HG03139 (cell line): ENCODE measurements at regions not wholly inside any gene's neighbourhood (a gene's known extent, or its start where the extent isn't known, plus 50 kb on each side); places are given as distances from the start of the nearest gene placed in this dataset.

Experiments used
- ATAC-seq: cut with Tn5 transposase; IDR thresholded peaks from one replicate; pipeline ENCODE4 v1.9.1; 2021; ENCODE audit not compliant: unreplicated experiment

DNA sequence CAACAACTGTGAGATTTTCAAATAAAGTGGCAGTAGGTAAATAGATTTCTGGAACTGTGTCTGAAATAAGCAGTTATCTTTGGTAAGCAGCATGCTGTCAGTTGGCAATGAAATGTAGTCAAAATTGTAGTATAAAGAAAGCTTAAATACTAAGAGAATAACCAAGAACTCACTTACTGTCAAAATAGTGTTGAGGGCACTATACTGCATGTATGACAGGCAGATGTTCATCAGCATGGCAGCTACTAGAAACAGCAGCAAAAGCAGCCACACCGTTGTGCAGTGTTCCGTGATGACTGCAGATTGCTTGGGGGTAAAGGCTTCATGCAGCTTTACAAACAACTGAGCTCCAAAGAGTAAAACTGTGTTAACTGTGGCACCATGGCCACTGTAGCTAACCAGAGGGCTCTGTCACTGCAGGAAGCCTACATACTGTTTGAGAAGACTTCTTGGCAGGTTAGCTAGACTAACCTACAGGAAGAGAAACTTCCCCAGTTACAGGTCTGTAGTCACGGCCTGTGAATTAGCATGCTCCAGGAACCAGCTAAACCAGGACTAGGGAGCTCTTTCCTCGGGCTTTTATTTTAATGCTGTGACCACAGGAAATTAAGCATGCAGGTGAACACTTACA lies 459.7 kb downstream of the TBL1XR1 start:
- no peak for ATAC-seq

- ATAC-seq = no peak
Observed at GRCh38 chr3:176734146-176734545, 463.1 kb downstream of the TBL1XR1 start.

GRCh38 chr3:176724394-176724759 lies 472.9 kb downstream of the TBL1XR1 start:
- no peak for ATAC-seq

DNA sequence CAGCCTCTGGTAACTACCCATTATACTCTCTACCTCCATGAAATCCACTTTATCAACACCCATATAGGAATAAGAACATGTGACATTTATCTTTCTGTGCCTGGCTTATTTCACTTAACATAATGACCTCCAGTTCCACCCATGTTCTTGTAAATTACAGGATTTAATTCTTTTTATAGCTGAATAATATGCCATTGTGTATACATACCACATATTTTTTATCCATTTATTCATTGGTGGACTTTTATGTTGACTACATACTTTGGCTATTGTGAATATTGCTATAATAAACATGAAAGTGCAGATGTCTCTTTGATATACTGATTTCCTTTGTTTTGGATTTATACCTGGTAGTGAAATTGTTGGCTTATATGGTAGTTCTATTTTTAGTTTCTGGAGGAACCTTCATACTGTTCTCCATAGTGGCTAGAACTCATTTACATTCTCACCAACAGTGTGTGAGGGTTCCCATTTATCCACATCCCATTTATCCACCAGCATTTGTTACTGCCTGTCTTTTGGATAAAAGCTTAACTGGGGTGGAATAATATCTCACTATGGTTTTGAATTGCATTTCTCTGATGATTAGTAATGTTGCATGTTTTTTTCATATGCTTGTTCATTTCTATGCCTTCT lies 473.4 kb downstream of the TBL1XR1 start:
- no peak for ATAC-seq

- ATAC-seq = no peak
Observed at GRCh38 chr3:176714034-176714433, 483.2 kb downstream of the TBL1XR1 start.

DNA sequence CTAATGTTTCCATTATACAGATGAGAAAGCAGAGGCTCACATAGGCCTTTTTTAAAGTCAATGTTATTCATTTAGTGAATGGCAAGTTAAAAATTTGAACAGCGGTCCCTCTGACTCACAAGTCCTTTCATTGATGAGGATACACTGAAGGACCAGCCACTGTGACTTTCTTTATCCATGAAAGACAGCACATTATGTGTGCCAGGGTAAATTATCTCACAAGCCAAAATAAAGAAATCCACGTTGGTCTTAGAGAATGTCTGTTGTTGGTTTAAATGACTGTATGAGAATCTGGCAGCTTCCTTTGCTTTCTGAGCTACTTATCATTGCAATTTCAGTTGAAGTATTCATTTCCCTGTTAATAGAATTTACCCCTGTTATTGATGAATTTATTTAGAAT lies 485.1 kb downstream of the TBL1XR1 start:
- ATAC-seq = no peak

DNA sequence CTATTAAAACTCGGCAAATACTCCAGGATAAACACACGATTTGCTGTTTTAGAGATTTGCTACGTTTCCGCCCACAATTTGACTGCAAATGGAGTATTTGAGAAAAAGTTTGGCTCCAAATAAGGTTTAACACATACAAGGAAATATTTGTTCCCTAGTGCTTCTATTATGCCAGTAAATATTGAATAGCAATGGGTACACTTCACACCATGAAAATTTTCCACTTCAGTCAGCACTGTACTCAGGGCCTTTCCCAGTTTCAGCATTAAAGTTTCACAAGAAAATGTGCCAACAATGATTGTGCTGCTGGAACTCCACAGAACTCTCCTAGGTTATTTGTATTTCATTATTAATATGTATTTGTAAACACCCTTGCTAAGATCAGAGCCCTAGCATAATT lies 498.0 kb downstream of the TBL1XR1 start:
- ATAC-seq = no peak

GRCh38 chr3:176697284-176697889 lies 499.9 kb downstream of the TBL1XR1 start:
- ATAC-seq = no peak

GRCh38 chr3:176696816-176697215 lies 500.5 kb downstream of the TBL1XR1 start:
- ATAC-seq = no peak

DNA sequence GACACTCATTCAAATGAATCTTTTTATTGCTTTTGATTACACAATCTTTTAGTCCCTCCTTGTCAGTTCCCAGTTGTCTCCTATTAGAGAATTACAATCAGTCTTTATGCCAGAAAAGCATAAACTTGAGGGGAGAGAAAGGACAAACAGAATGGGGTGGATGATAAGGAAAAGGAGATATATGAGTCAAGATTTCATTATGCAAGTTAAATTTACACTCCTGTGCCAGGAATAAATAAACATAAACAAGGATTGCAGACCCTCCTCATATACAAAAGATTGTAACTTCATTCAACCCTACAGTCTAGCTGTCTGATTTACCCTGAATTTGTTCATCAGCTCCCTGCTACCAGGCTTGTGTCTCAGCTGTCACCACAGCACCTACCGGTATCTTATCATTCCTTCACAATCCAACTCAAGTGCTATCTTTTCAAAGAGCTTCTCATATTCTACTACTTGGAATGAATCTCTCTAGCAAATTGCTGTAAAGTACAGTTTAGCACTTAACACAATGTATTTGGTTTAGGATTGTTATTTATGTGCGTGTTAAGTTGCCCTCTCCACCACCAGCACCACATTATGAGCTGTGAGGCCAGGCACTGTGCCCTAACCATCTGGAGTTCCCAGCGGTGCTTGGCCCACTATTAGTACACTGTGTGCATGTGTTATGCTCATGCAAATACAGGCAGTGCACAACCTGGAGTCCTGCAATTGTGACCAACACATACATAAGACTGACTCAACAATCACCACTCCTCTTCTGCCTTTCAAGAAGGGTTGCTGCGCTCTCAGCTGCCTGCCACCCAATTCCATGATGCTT lies 504.1 kb downstream of the TBL1XR1 start:
- ATAC-seq = no peak

GRCh38 chr3:176692199-176692965 lies 504.9 kb downstream of the TBL1XR1 start:
- no peak for ATAC-seq

- ATAC-seq = no peak
Observed at GRCh38 chr3:176690083-176690869, 507.0 kb downstream of the TBL1XR1 start.

DNA sequence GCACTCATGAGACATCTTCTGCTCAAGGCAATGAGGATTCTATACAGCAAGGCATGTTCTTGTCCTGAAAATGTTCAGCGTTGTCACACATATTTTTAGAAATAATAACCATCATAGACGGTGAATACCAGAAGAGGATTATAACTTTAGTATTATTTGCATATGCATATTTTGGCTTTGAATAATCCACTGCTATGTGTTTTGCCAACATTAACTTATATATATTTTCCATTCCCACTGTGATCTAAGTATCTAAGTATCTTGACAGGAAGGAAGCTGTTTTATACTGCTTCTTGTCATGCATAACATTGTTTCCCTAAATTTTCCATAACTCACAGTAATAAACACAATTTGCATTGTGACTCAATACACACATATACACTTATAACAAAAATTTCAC lies 509.5 kb downstream of the TBL1XR1 start:
- ATAC-seq = no peak

DNA sequence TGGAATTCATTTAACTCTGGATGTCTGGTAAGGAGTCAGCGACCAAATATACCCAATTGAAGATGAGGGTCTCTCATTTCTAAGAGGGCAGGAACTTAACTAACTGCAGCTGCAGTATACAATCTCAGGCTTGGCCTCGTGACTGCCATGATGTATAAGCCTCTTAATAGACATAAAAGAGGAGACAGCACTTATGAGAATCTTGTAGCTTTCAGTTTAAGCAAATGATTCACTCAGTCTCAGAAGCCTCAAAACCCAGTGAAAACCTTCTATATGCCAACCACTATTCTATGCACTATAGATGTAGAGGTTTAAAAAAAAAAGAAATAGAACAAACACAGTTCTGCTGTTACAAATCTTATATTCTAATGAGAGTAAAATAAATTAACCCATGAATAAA lies 513.9 kb downstream of the TBL1XR1 start:
- no peak for ATAC-seq

- ATAC-seq = no peak
Observed at GRCh38 chr3:176663837-176664831, 533.1 kb downstream of the TBL1XR1 start.

- ATAC-seq = no peak
Observed at GRCh38 chr3:176663387-176663786, 533.9 kb downstream of the TBL1XR1 start.

- no peak for ATAC-seq
Observed at GRCh38 chr3:176661432-176661964, 535.8 kb downstream of the TBL1XR1 start.

GRCh38 chr3:176655404-176656094 lies 541.7 kb downstream of the TBL1XR1 start:
- no peak for ATAC-seq
